HCT116 (cell line): ENCODE measurements at regions not wholly inside any gene's neighbourhood (a gene's known extent, or its start where the extent isn't known, plus 50 kb on each side); places are given as distances from the start of the nearest gene placed in this dataset.

Experiments
- CTCF ChIP-seq, 3 experiments: fragments of 200-600 bp in 1 of 3; sonication (generic) in 1 of 3; IDR thresholded peaks in 2 of 3; conservative IDR thresholded peaks in 1 of 3; 2 replicates each; pipeline ENCODE4 v1.5.1; 2012 to 2017; ENCODE audit warnings: low read depth in 2 of 3, low read length in 2 of 3, antibody characterized with exemption in 1 of 3, borderline replicate concordance in 1 of 3, control low read depth in 1 of 3, mild to moderate bottlenecking in 1 of 3, mixed read lengths in 1 of 3, mixed run types in 1 of 3, moderate library complexity in 1 of 3; ENCODE audit not compliant: insufficient read depth in 1 of 3
- EGR1 ChIP-seq: IDR thresholded peaks from 2 replicates; pipeline ENCODE4 v1.6.1; 2012; ENCODE audit warnings: low read depth
- EZH2 ChIP-seq: fragments of 200-600 bp; sonication (generic); IDR thresholded peaks from 2 replicates; pipeline ENCODE4 v1.6.1; 2017; ENCODE audit warnings: antibody characterized with exemption, mixed run types
- JUND ChIP-seq: IDR thresholded peaks from 2 replicates; pipeline ENCODE4 v1.6.1; 2012
- POLR2A ChIP-seq: IDR thresholded peaks from 2 replicates; pipeline ENCODE4 v1.7.0; 2011; ENCODE audit warnings: borderline replicate concordance; ENCODE audit not compliant: insufficient read depth, insufficient read length; ENCODE audit errors: extremely low read depth
- POLR2AphosphoS5 ChIP-seq: IDR thresholded peaks from 2 replicates; pipeline ENCODE4 v1.6.1; 2011; ENCODE audit warnings: mild to moderate bottlenecking, low read depth, low read length, moderate library complexity
- YY1 ChIP-seq: IDR thresholded peaks from 2 replicates; pipeline ENCODE4 v1.6.1; 2011; ENCODE audit warnings: low read length, low read depth, moderate library complexity, mild to moderate bottlenecking; ENCODE audit not compliant: insufficient replicate concordance; ENCODE audit errors: extremely low read depth
- ZNF274 ChIP-seq: fragments of 200-500 bp; sonication (Bioruptor generic); IDR thresholded peaks from 2 replicates; pipeline ENCODE4 v1.6.1; 2014; ENCODE audit warnings: mild to moderate bottlenecking, low read depth, low read length, inconsistent platforms
- TF ChIP-seq, protein P1 (sequence below): IDR thresholded peaks from 2 replicates; pipeline ENCODE4 v1.6.1; 2012
- TF ChIP-seq, protein P2 (sequence below): IDR thresholded peaks from 2 replicates; pipeline ENCODE4 v1.6.1; 2011; ENCODE audit warnings: mild to moderate bottlenecking, low read length, moderate library complexity; ENCODE audit not compliant: insufficient replicate concordance; ENCODE audit errors: extremely low read depth
- TF ChIP-seq, protein P3 (sequence below): IDR thresholded peaks from 2 replicates; pipeline ENCODE4 v1.6.1; 2012

GRCh38 chr16:63960321-63960720 lies 1161.5 kb downstream of the CDH11 start:
- no peak for TF ChIP-seq EZH2
- no peak for TF ChIP-seq CTCF (IDR thresholded peaks at IDR 0.05 in 2 of 3, conservative IDR thresholded peaks at IDR 0.05 in 1 of 3; ENCODE audit: borderline replicate concordance in 1 of 3, insufficient read depth in 1 of 3, low read depth in 2 of 3, low read length in 2 of 3)
- TF ChIP-seq POLR2AphosphoS5: no peak
- TF ChIP-seq ZNF274: no peak
- no peak for TF ChIP-seq POLR2A
- TF ChIP-seq YY1: no peak
- TF ChIP-seq EGR1: no peak
- TF ChIP-seq, protein P1, sequence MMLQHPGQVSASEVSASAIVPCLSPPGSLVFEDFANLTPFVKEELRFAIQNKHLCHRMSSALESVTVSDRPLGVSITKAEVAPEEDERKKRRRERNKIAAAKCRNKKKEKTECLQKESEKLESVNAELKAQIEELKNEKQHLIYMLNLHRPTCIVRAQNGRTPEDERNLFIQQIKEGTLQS: no peak
- TF ChIP-seq, protein P2, sequence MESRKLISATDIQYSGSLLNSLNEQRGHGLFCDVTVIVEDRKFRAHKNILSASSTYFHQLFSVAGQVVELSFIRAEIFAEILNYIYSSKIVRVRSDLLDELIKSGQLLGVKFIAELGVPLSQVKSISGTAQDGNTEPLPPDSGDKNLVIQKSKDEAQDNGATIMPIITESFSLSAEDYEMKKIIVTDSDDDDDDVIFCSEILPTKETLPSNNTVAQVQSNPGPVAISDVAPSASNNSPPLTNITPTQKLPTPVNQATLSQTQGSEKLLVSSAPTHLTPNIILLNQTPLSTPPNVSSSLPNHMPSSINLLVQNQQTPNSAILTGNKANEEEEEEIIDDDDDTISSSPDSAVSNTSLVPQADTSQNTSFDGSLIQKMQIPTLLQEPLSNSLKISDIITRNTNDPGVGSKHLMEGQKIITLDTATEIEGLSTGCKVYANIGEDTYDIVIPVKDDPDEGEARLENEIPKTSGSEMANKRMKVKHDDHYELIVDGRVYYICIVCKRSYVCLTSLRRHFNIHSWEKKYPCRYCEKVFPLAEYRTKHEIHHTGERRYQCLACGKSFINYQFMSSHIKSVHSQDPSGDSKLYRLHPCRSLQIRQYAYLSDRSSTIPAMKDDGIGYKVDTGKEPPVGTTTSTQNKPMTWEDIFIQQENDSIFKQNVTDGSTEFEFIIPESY: no peak
- no peak for TF ChIP-seq JUND
- TF ChIP-seq, protein P3, sequence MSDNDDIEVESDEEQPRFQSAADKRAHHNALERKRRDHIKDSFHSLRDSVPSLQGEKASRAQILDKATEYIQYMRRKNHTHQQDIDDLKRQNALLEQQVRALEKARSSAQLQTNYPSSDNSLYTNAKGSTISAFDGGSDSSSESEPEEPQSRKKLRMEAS: no peak
